Adipocyte (in vitro differentiated cells): ENCODE measurements at regions not wholly inside any gene's neighbourhood (a gene's known extent, or its start where the extent isn't known, plus 50 kb on each side); places are given as distances from the start of the nearest gene placed in this dataset.
A peak's percentile ranks its signal among the peaks of the same experiment; 100 is the strongest.

Experiments used
- DNase-seq: peaks from one replicate; pipeline ENCODE4 v3.0.0-alpha.2; 2015; ENCODE audit warnings: low read depth
- H3K27me3 ChIP-seq: replicated peaks from 2 replicates; pipeline ENCODE4 v1.7.0; 2013; ENCODE audit warnings: mild to moderate bottlenecking, low read length, moderate library complexity; ENCODE audit not compliant: control insufficient read depth, insufficient read depth
- H3K36me3 ChIP-seq: 2 replicates; pipeline ENCODE4 v1.7.0; 2013; ENCODE audit warnings: low read length, mild to moderate bottlenecking, moderate library complexity; ENCODE audit not compliant: control insufficient read depth, insufficient read depth, severe bottlenecking
- H3K4me1 ChIP-seq: 2 replicates; pipeline ENCODE4 v1.7.0; 2013; ENCODE audit warnings: mild to moderate bottlenecking, low read length, moderate library complexity; ENCODE audit not compliant: control insufficient read depth, insufficient read depth
- H3K4me3 ChIP-seq: 2 replicates; pipeline ENCODE4 v1.7.0; 2013; ENCODE audit warnings: mild to moderate bottlenecking, low read length, moderate library complexity
- H3K9ac ChIP-seq: 2 replicates; pipeline ENCODE4 v1.7.0; 2013; ENCODE audit warnings: mild to moderate bottlenecking, low read length, moderate library complexity
- H3K9me3 ChIP-seq: 2 replicates; pipeline ENCODE4 v1.7.0; 2013; ENCODE audit warnings: mild to moderate bottlenecking, low read length, moderate library complexity; ENCODE audit not compliant: control insufficient read depth

DNA sequence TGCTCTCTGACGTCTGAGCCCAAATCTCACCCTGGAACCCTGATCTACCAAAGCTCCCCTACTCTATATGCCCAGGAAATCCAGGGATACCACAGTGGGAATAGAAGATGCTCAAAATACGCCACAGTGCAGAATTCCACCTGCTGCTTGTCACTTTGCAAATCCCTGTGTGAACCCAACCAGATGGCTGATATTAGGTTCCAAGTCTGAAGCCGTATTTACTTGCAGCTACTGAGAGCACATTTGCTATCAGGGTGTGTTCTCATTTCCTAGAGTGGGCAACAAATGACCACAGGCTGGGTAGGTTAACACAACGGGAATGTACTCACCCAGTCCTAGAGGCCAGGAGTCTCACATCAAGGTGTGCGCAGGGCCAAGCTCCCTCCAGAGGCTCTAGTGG lies 126.8 kb downstream of the MXRA5 start:
- Histone ChIP-seq H3K4me3 (no peak overlapping the region), H3K9ac (no peak overlapping the region), H3K4me1 (peaks cover 6% of the 10 kb centered on the region), H3K36me3 (no peaks in the 10 kb centered on the region), H3K27me3 (peaks cover 4% of the 10 kb centered on the region), H3K9me3 (no peaks in the 10 kb centered on the region)
- no peak for DNase-seq

DNA sequence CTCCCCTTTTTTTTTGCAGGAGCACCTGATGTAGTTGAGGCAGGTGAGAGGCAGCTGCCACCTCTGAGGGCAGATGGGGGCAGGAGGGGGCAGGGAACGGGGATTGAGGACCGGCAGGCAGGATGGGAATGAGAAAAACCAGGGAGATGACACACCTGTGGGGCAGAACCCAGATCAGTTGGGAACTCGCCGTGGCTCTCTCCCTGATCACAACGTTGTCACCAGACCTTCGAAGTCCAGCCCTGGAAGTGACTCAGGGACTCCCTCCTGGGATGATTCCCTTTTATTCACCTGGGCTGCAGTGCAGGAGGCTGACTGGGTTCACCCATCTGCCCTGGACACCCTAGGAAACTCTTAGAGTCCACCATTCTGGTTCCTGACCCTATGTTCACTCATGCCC lies 127.2 kb downstream of the MXRA5 start:
- Histone ChIP-seq H3K27me3 (peaks cover 4% of the 10 kb centered on the region), H3K4me1 (peaks cover 6% of the 10 kb centered on the region), H3K9ac (no peak overlapping the region), H3K9me3 (no peaks in the 10 kb centered on the region), H3K4me3 (no peak overlapping the region), H3K36me3 (no peaks in the 10 kb centered on the region)
- DNase-seq = no peak

DNA sequence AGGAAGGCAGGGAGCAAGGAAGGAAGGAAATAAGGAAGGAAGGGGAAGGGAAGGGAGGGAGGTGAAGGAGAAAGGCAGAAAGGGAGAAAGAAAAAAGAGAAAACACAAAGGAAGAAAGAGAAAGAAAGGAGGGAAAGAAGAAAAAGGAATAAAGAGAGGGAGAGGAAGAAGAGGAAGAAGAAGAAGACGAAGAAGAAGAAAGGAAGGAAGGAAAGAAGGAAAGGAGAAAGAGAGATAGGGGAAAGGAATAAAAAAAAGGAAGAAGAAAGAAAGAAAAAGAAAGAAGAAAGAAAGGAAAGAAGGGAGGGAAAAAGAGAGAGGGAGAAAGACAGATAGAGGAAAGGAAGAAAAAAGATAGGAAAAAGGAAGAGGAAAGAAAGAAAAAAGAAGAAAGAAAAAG lies 128.0 kb downstream of the MXRA5 start:
- DNase-seq = no peak
- Histone ChIP-seq H3K9ac (no peak overlapping the region), H3K36me3 (no peaks in the 10 kb centered on the region), H3K9me3 (no peaks in the 10 kb centered on the region), H3K27me3 (peaks cover 4% of the 10 kb centered on the region), H3K4me1 (peaks cover 6% of the 10 kb centered on the region), H3K4me3 (no peak overlapping the region)

DNA sequence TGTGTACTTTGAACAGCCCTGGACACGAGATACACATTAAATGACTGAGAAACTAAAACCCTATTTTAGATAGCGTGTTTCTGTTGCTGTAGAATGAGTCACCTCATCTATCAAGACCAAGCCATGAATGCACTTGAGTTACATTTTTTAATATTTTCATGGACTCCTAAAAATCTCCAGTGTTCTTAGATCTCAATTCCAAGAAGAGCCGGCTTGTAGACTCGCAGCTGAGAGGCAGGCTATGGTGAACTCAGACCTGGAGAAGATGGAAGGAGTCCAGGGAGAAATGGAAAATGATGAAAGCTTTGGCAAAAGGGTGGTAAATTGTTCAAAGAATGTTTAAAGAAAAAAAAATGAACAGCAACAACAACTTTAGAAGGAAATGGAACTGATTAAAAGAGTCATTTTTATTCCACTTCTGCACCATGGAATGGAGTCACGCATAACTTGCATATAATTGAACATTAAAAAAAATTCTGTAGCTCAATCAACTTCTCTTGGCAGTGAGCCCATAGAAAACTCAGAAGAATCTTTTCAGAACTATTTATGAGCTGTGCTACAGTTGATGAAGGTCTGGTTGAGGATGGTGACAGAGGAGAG lies 129.8 kb downstream of the MXRA5 start:
- no peaks in the 10 kb centered on the region for H3K9me3 ChIP-seq
- H3K9ac ChIP-seq = no peak overlapping the region
- no peaks in the 10 kb centered on the region for H3K36me3 ChIP-seq
- peaks cover 6% of the 10 kb centered on the region for H3K4me1 ChIP-seq
- no peak overlapping the region for H3K4me3 ChIP-seq
- H3K27me3 ChIP-seq = peaks cover 4% of the 10 kb centered on the region
- DNase-seq = peak; percentile 35

DNA sequence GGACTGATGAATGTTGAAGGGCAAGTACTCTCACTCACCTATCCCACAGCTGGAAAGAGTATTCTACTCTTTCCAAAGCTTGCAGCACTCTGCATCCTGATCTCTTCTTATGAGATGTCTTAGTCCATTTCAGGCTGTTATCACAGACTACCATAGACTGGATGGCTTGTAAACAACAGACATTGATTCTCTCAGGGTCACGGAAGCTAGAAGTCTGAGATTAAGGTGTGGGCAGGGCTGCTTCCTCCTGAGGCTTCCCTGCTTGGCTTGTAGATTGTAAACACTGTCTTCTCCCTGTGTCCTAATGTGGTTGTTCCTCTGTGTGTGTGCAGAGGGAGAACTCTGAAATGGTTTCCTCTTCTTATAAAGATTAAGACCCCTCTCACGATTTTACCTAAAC lies 131.2 kb downstream of the MXRA5 start:
- Histone ChIP-seq H3K9ac (no peak overlapping the region), H3K9me3 (no peaks in the 10 kb centered on the region), H3K27me3 (peaks cover 4% of the 10 kb centered on the region), H3K36me3 (no peaks in the 10 kb centered on the region), H3K4me3 (no peak overlapping the region), H3K4me1 (peaks cover 6% of the 10 kb centered on the region)
- no peak for DNase-seq

DNA sequence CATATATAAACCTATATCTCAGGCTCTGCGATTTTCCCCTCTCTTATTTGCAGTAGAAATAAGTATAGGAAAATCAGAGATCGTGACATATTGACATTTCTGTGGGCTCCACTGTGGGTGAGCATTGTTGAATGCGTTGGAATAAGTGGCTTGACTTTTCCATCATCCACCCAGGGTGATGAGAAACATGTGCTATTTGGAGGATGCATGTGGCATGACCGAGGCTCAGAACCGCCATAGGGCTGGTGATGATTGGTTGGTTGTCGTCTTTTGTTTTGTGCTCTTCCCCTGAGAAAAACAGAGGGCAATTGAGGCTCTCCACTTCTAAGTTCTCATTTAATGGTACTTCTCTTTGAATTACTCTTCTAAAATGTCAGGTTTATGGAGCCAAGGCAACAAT lies 140.1 kb downstream of the MXRA5 start:
- Histone ChIP-seq H3K9me3 (no peaks in the 10 kb centered on the region), H3K36me3 (no peaks in the 10 kb centered on the region), H3K27me3 (no peaks in the 10 kb centered on the region), H3K9ac (no peak overlapping the region), H3K4me1 (peaks cover 14% of the 10 kb centered on the region), H3K4me3 (no peak overlapping the region)
- DNase-seq = no peak

DNA sequence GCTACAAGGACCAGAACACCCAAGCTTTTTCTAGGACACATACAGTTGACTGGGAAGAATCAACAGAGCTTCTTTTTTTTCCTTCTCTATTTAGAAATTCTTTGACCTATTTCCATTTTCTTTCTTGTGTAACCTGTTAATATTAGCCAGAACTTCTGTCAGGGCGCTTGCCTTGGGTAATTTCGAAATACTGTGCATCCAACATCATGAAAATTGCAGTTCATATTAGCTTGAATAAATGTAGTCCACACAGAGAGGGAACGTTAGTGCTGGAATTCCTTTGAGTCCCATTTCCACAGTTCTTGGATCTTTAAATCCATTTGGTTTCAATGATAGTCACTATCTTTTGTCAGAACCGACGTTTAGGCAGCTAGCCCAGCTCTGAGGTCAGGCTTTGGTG lies 141.8 kb downstream of the MXRA5 start:
- DNase-seq = peak; percentile 16

DNA sequence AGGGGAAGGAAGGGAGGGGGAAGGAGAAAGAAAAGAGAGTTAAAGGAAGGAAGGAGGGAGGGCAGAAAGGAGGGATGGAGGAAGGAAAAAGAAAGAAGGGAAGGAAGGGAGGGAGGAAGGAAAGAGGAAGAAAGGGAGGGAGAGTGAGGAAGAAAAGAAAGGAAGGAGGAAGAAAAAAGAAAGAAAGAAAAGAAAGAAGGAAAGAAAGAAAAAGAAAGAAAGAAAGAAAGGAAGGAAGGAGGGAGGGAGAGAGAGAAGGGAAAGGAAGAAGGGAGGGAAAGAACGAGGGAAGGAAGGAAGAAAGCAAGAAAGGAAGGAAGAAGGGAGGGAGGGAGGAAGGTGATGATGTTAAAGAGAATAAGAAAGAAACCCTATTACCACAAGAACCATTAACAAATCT lies 150.6 kb downstream of the MXRA5 start:
- DNase-seq = no peak
- no peak overlapping the region for H3K9ac ChIP-seq
- no peaks in the 10 kb centered on the region for H3K36me3 ChIP-seq
- no peaks in the 10 kb centered on the region for H3K27me3 ChIP-seq
- no peak overlapping the region for H3K4me3 ChIP-seq
- H3K9me3 ChIP-seq = peaks cover 9% of the 10 kb centered on the region
- peaks cover 2% of the 10 kb centered on the region for H3K4me1 ChIP-seq

More for the DNA sequence above, 141.8 kb downstream of the MXRA5 start:
- Histone ChIP-seq H3K27me3 (no peaks in the 10 kb centered on the region), H3K4me1 (peaks cover 14% of the 10 kb centered on the region), H3K36me3 (no peaks in the 10 kb centered on the region), H3K9me3 (no peaks in the 10 kb centered on the region), H3K9ac (no peak overlapping the region), H3K4me3 (no peak overlapping the region)

DNA sequence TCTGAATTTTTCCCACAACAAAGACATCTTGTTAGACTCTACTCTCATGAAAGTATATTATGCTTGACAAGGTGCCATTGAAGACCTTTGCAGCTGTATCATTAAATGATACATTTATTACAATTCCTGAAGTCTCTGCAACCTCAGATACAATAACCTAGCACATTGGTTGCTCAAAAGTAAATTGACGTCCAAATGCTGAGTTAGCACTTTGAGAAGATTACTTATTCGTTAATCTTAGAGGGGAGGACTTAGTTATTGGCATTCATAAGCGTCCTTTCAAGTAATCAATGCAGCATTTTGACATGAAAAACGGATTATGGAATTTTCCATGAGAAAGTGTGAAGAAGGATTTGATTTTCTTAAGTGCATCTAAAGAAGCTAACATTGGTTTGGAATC lies 151.6 kb downstream of the ARSF start:
- DNase-seq = no peak
- H3K4me3 ChIP-seq = no peak overlapping the region
- no peak overlapping the region for H3K9ac ChIP-seq
- H3K36me3 ChIP-seq = no peaks in the 10 kb centered on the region
- H3K9me3 ChIP-seq = peaks cover 4% of the 10 kb centered on the region
- no peaks in the 10 kb centered on the region for H3K27me3 ChIP-seq
- peaks cover 2% of the 10 kb centered on the region for H3K4me1 ChIP-seq

DNA sequence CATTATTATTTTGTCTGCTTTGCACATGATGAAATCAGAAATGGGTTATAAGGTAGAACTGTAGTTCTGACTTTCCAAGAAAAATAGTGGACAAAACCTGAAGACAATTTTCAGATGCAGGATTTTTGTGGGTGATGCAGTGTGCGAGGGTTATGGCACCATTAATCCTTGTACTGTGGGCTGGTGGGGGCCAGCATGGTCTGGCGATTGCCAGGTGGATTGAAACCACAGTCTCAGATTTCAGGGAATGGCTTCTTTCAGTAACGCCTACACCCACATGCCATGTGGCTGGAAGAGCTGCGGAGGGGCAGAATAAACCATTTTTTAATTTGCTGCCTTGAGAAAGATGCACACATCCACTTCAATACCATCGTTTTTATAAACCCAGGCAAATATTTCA lies 150.5 kb downstream of the ARSF start:
- H3K4me3 ChIP-seq = no peak overlapping the region
- no peaks in the 10 kb centered on the region for H3K36me3 ChIP-seq
- no peaks in the 10 kb centered on the region for H3K27me3 ChIP-seq
- H3K4me1 ChIP-seq = peaks cover 2% of the 10 kb centered on the region
- H3K9ac ChIP-seq = no peak overlapping the region
- DNase-seq = no peak
- H3K9me3 ChIP-seq = no peaks in the 10 kb centered on the region

DNA sequence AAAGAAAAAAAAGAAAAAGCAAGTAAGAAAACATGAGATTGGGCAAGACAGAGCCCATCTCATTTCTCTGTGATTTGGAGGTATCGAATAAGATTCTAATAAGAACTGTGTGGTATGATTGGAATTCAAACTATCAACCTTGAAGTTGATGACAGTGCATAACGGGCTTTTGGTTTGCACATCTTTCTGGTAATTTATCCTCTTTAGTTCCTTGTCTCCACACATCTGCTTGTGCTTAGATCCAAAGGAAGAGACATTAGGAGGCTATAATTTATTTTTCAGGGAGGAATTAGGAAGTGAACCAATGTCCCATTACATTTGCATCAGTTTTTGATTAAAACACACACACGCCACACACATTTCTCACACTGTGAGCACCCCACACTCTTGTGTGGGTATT lies 149.9 kb downstream of the ARSF start:
- Histone ChIP-seq H3K27me3 (no peaks in the 10 kb centered on the region), H3K9me3 (no peaks in the 10 kb centered on the region), H3K4me1 (peaks cover 2% of the 10 kb centered on the region), H3K36me3 (no peaks in the 10 kb centered on the region), H3K9ac (no peak overlapping the region), H3K4me3 (no peak overlapping the region)
- DNase-seq = no peak
